ENCODE measurements at regions not wholly inside any gene's neighbourhood (a gene's known extent, or its start where the extent isn't known, plus 50 kb on each side); places are given as distances from the start of the nearest gene placed in this dataset.

GRCh38 chr4:181982856-181983255 lies 260.3 kb upstream of the TENM3 start:
- no peak for DNase-seq
- H3K23ac ChIP-seq (ENCODE audit: low read length in 2 of 2), result no peak overlapping the region
- H3K4me1 ChIP-seq (ENCODE audit: control insufficient read depth, insufficient read depth, low read depth, low read length), result no peaks in the 10 kb centered on the region
- WGBS, result 75% methylated on average over 5 of the region's 6 CpGs
- H3K79me1 ChIP-seq (replicated peaks; ENCODE audit: low read length, poor library complexity, severe bottlenecking), result no peaks in the 10 kb centered on the region
- H2AFZ ChIP-seq (ENCODE audit: low read depth, low read length), result no peak overlapping the region
- H3K4me3 ChIP-seq (ENCODE audit: insufficient read depth in 1 of 2, low read depth in 1 of 2, low read length in 2 of 2), result no peak overlapping the region
- H3K4ac ChIP-seq (ENCODE audit: low read depth in 1 of 2, low read length in 2 of 2), result no peak overlapping the region
- H2BK120ac ChIP-seq (ENCODE audit: low read depth, low read length), result no peak overlapping the region
- H4K8ac ChIP-seq (ENCODE audit: low read length), result no peak overlapping the region
- no peak overlapping the region for H3K14ac ChIP-seq (ENCODE audit: low read length in 2 of 2)
- no peaks in the 10 kb centered on the region for H3K9me3 ChIP-seq (ENCODE audit: control insufficient read depth, low read length)
- no peak overlapping the region for H2BK12ac ChIP-seq (ENCODE audit: low read length in 2 of 2)
- no peaks in the 10 kb centered on the region for H3K27me3 ChIP-seq (ENCODE audit: control insufficient read depth in 1 of 2, insufficient read depth in 1 of 2, low read length in 2 of 2)
- H2AK5ac ChIP-seq (ENCODE audit: low read length, severe bottlenecking), result no peak overlapping the region
- H3K9ac ChIP-seq (ENCODE audit: low read length), result no peak overlapping the region
- no peak overlapping the region for H3K18ac ChIP-seq (ENCODE audit: low read depth in 1 of 2, low read length in 2 of 2)
- H3K36me3 ChIP-seq (ENCODE audit: control insufficient read depth in 1 of 2, insufficient read depth in 2 of 2, low read depth in 1 of 2, low read length in 2 of 2), result peaks cover 0 to 7% of the 10 kb centered on the region in 2 experiments
- no peak overlapping the region for H3K27ac ChIP-seq (ENCODE audit: low read length, poor library complexity, severe bottlenecking)
- H2BK5ac ChIP-seq (ENCODE audit: low read depth, low read length, poor library complexity, severe bottlenecking), result no peak overlapping the region
- H3K4me2 ChIP-seq (ENCODE audit: low read length, poor library complexity, severe bottlenecking), result no peak overlapping the region
- H2BK15ac ChIP-seq (ENCODE audit: low read depth, poor library complexity, severe bottlenecking), result no peak overlapping the region
- no peak overlapping the region for H4K91ac ChIP-seq (ENCODE audit: low read length)

GRCh38 chr4:181987392-181987791 lies 255.8 kb upstream of the TENM3 start:
- Histone ChIP-seq H2BK5ac (ENCODE audit: low read depth, low read length, poor library complexity, severe bottlenecking) (no peak overlapping the region), H3K79me1 (replicated peaks; ENCODE audit: low read length, poor library complexity, severe bottlenecking) (peaks cover 2% of the 10 kb centered on the region), H3K27me3 (ENCODE audit: control insufficient read depth in 1 of 2, insufficient read depth in 1 of 2, low read length in 2 of 2) (no peaks in the 10 kb centered on the region), H2BK120ac (ENCODE audit: low read depth, low read length) (no peak overlapping the region), H3K18ac (ENCODE audit: low read depth in 1 of 2, low read length in 2 of 2) (no peak overlapping the region), H4K91ac (ENCODE audit: low read length) (no peak overlapping the region), H4K8ac (ENCODE audit: low read length) (no peak overlapping the region), H3K9ac (ENCODE audit: low read length) (no peak overlapping the region), H2BK15ac (ENCODE audit: low read depth, poor library complexity, severe bottlenecking) (no peak overlapping the region), H3K4ac (ENCODE audit: low read depth in 1 of 2, low read length in 2 of 2) (no peak overlapping the region), H2AFZ (ENCODE audit: low read depth, low read length) (no peak overlapping the region), H2AK5ac (ENCODE audit: low read length, severe bottlenecking) (no peak overlapping the region), H3K23ac (ENCODE audit: low read length in 2 of 2) (no peak overlapping the region), H3K9me3 (ENCODE audit: control insufficient read depth, low read length) (no peaks in the 10 kb centered on the region), H3K27ac (ENCODE audit: low read length, poor library complexity, severe bottlenecking) (no peak overlapping the region), H3K4me1 (ENCODE audit: control insufficient read depth, insufficient read depth, low read depth, low read length) (no peaks in the 10 kb centered on the region), H2BK12ac (ENCODE audit: low read length in 2 of 2) (no peak overlapping the region), H3K14ac (ENCODE audit: low read length in 2 of 2) (no peak overlapping the region), H3K4me2 (ENCODE audit: low read length, poor library complexity, severe bottlenecking) (no peak overlapping the region), H3K4me3 (ENCODE audit: insufficient read depth in 1 of 2, low read depth in 1 of 2, low read length in 2 of 2) (no peak overlapping the region), H3K36me3 (ENCODE audit: control insufficient read depth in 1 of 2, insufficient read depth in 2 of 2, low read depth in 1 of 2, low read length in 2 of 2) (no peaks in the 10 kb centered on the region)
- DNase-seq, result no peak
- WGBS, result 88% methylated on average over 4 of the region's 4 CpGs

GRCh38 chr4:181989071-181989470 lies 254.1 kb upstream of the TENM3 start:
- no peak overlapping the region for H3K4me2 ChIP-seq (ENCODE audit: low read length, poor library complexity, severe bottlenecking)
- H3K14ac ChIP-seq (ENCODE audit: low read length in 2 of 2), result no peak overlapping the region
- no peak overlapping the region for H2BK12ac ChIP-seq (ENCODE audit: low read length in 2 of 2)
- 69% methylated on average over 3 of the region's 3 CpGs for WGBS
- no peak overlapping the region for H2AFZ ChIP-seq (ENCODE audit: low read depth, low read length)
- no peak overlapping the region for H3K23ac ChIP-seq (ENCODE audit: low read length in 2 of 2)
- H3K9me3 ChIP-seq (ENCODE audit: control insufficient read depth, low read length), result no peaks in the 10 kb centered on the region
- H3K36me3 ChIP-seq (ENCODE audit: control insufficient read depth in 1 of 2, insufficient read depth in 2 of 2, low read depth in 1 of 2, low read length in 2 of 2), result no peaks in the 10 kb centered on the region
- no peak overlapping the region for H2BK5ac ChIP-seq (ENCODE audit: low read depth, low read length, poor library complexity, severe bottlenecking)
- no peak for DNase-seq
- no peak overlapping the region for H2BK15ac ChIP-seq (ENCODE audit: low read depth, poor library complexity, severe bottlenecking)
- H3K27me3 ChIP-seq (ENCODE audit: control insufficient read depth in 1 of 2, insufficient read depth in 1 of 2, low read length in 2 of 2), result no peaks in the 10 kb centered on the region
- no peak overlapping the region for H3K18ac ChIP-seq (ENCODE audit: low read depth in 1 of 2, low read length in 2 of 2)
- no peaks in the 10 kb centered on the region for H3K4me1 ChIP-seq (ENCODE audit: control insufficient read depth, insufficient read depth, low read depth, low read length)
- no peak overlapping the region for H3K27ac ChIP-seq (ENCODE audit: low read length, poor library complexity, severe bottlenecking)
- H2AK5ac ChIP-seq (ENCODE audit: low read length, severe bottlenecking), result no peak overlapping the region
- H4K8ac ChIP-seq (ENCODE audit: low read length), result no peak overlapping the region
- H3K79me1 ChIP-seq (replicated peaks; ENCODE audit: low read length, poor library complexity, severe bottlenecking), result peaks cover 2% of the 10 kb centered on the region
- H3K4ac ChIP-seq (ENCODE audit: low read depth in 1 of 2, low read length in 2 of 2), result no peak overlapping the region
- no peak overlapping the region for H3K9ac ChIP-seq (ENCODE audit: low read length)
- no peak overlapping the region for H3K4me3 ChIP-seq (ENCODE audit: insufficient read depth in 1 of 2, low read depth in 1 of 2, low read length in 2 of 2)
- no peak overlapping the region for H2BK120ac ChIP-seq (ENCODE audit: low read depth, low read length)
- H4K91ac ChIP-seq (ENCODE audit: low read length), result no peak overlapping the region

GRCh38 chr4:181991369-181992108 lies 251.7 kb upstream of the TENM3 start:
- 89% methylated on average over 7 of the region's 7 CpGs for WGBS
- no peak overlapping the region for H2BK5ac ChIP-seq (ENCODE audit: low read depth, low read length, poor library complexity, severe bottlenecking)
- no peaks in the 10 kb centered on the region for H3K27me3 ChIP-seq (ENCODE audit: control insufficient read depth in 1 of 2, insufficient read depth in 1 of 2, low read length in 2 of 2)
- H2BK120ac ChIP-seq (ENCODE audit: low read depth, low read length), result no peak overlapping the region
- H2BK12ac ChIP-seq (ENCODE audit: low read length in 2 of 2), result no peak overlapping the region
- no peak overlapping the region for H3K9ac ChIP-seq (ENCODE audit: low read length)
- H3K9me3 ChIP-seq (ENCODE audit: control insufficient read depth, low read length), result no peaks in the 10 kb centered on the region
- H2AFZ ChIP-seq (ENCODE audit: low read depth, low read length), result no peak overlapping the region
- peaks cover 2% of the 10 kb centered on the region for H3K79me1 ChIP-seq (replicated peaks; ENCODE audit: low read length, poor library complexity, severe bottlenecking)
- H3K4me2 ChIP-seq (ENCODE audit: low read length, poor library complexity, severe bottlenecking), result no peak overlapping the region
- H3K36me3 ChIP-seq (ENCODE audit: control insufficient read depth in 1 of 2, insufficient read depth in 2 of 2, low read depth in 1 of 2, low read length in 2 of 2), result no peaks in the 10 kb centered on the region
- no peak overlapping the region for H2BK15ac ChIP-seq (ENCODE audit: low read depth, poor library complexity, severe bottlenecking)
- no peak overlapping the region for H3K18ac ChIP-seq (ENCODE audit: low read depth in 1 of 2, low read length in 2 of 2)
- no peak overlapping the region for H2AK5ac ChIP-seq (ENCODE audit: low read length, severe bottlenecking)
- H3K4me3 ChIP-seq (ENCODE audit: insufficient read depth in 1 of 2, low read depth in 1 of 2, low read length in 2 of 2), result no peak overlapping the region
- H3K4ac ChIP-seq (ENCODE audit: low read depth in 1 of 2, low read length in 2 of 2), result no peak overlapping the region
- H3K14ac ChIP-seq (ENCODE audit: low read length in 2 of 2), result no peak overlapping the region
- DNase-seq, result no peak
- H4K91ac ChIP-seq (ENCODE audit: low read length), result no peak overlapping the region
- no peaks in the 10 kb centered on the region for H3K4me1 ChIP-seq (ENCODE audit: control insufficient read depth, insufficient read depth, low read depth, low read length)
- no peak overlapping the region for H4K8ac ChIP-seq (ENCODE audit: low read length)
- H3K23ac ChIP-seq (ENCODE audit: low read length in 2 of 2), result no peak overlapping the region
- no peak overlapping the region for H3K27ac ChIP-seq (ENCODE audit: low read length, poor library complexity, severe bottlenecking)

Measured in mesenchymal stem cell (in vitro differentiated cells and primary cell).